Left renal cortex interstitium (tissue), 4 donors: ENCODE measurements at regions not wholly inside any gene's neighbourhood (a gene's known extent, or its start where the extent isn't known, plus 50 kb on each side); places are given as distances from the start of the nearest gene placed in this dataset.
"Not testable (repeated sequence)": the region's sequence is repeated elsewhere in the genome, so short reads cannot be mapped to it uniquely, and the experiment has no call there.

Experiments
- DNase-seq, 4 donors: peaks; one replicate each; pipeline ENCODE4 v3.0.0-alpha.2; 2013; ENCODE audit warnings: low read depth in 4 of 4, low spot score in 2 of 4, missing footprints in 1 of 4

DNA sequence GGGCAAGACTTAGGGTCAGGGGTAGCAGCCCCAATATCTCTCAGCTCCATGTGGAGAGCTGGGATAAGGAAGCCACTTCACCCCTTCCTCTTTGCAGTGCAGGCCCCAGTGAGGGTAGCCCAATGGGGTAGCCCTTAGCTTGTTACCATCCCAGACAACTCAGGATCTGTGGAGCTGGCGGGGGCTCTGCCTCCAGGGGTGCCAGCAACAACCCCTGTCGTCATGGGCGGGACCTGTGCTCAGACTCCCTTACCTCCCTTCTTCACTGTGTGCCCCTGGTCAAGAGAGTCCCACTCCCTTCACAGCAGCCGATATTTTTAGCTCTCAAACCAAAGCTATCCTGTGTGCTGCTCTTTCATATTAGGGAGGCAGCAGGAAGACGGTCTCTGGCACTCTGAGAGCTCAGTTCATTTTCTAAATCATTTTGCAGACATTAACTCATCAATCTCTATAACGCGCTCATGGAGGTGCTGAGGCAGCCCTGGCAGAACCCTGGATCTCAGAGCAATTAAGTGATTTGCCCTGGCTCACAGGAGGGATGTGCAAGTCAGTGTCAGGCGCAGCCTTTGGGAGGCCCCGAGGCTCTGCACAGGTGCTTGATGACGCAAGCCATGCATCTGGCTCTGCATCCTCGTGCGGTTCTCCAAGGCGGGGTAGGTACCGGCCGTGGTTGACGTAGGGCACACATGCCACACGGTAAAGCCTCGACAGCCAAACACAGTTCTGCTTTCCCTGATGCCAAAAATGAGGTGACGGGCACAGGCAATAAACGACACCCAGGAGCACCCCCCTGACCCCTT is 357.6 kb downstream of the SHANK2 start:
- DNase-seq = no peak

DNA sequence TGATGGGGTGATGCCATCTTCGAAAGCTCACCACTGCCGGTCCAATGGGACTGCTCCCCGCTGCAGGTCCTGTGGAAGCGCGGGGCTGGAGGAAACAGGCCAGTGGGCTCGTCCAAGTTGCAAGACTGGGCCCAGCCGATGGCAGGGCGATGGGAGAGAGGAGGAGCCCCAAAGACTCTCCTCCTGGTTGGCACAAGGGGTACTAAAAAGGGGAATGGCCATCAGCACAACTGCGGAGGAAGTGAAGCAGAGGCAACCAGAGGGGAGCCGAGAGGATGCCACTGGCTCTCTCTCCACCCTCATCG is 357.1 kb downstream of the SHANK2 start:
- DNase-seq = no peak

DNA sequence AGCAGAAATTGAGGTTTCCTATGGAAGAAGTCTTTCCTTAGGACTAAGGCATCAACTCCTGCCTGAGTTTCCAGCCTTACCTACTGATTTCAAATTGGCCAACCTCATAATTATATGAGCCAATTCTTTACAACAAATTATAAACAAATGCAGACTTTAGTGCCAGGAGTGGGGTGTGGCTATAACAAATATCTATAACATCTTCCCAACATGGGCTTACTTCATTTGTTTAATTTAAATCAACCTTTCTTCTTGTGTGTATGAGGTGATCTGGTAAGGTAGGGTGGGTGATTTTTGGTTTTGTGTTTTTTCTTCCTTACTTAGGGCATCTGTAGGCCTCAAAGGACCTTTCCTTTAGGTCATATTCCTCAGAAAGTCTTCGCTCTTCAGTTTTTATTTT is 354.9 kb downstream of the SHANK2 start:
- no peak for DNase-seq

DNA sequence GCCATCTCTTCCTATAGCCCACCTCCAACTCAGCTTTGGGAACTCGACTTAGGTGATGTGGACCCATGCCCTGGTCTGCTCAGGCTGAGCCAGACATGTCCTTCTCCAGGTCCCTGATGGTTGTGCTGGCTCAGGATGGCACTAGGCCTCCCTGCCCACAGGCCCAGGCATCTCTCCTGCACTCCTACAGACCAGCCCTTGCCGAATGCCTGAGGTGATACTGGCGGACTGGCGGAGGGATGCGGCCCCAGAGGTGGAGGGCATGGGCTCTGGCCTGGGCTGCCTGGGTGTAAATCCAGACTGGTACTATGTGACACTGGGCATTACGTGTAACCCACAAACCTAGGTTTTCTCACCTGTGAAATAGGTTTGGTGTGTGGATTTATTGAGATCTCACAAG is 352.8 kb downstream of the SHANK2 start:
- no peak for DNase-seq

DNA sequence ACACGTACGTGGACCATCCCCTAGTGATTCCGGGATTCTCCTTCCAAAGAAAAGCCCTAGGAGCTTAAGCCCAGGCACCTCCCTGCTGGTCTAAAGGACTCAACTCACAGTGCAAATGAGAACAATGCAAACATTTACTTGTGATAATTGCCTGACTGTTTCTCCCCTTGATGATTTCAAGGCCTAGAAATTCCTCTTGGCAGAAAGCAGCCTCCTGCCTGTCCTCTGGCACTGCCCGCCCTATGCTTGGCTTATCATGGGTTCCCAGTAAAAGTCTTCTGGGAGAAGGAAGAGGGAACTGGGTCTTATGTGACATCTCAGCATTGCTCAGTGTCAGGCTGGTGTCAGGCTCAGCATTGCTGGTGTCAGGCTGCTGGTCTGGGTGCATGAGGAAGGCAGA is 351.8 kb downstream of the SHANK2 start:
- no peak for DNase-seq

DNA sequence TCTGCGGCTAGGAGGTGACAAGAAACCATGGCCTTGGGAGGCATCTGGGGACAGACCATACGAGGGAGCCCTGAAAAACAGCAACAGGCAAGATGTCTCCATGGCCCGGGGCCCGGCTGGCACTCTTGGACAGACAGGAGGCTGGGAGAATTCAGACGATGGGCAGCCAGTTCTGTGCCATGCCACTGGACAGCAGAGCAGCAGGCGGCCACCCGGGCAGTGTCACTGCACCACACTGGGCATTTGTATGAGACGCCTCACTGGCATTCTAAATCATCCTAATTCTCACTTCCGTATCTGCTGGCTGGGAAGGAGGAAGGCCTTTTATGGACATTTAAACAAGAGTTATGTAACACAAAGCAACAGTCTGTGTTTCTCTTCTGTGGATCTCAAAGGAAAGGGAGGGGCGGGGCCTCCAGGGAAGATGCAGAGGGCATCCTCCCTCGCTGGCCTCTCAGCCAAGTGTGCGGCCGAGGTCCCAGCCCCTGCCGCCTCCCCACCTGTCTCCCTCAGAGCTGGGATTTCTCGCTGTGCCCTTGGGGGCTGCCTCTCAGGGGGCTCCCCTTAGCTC is 350.3 kb downstream of the SHANK2 start:
- no peak for DNase-seq

DNA sequence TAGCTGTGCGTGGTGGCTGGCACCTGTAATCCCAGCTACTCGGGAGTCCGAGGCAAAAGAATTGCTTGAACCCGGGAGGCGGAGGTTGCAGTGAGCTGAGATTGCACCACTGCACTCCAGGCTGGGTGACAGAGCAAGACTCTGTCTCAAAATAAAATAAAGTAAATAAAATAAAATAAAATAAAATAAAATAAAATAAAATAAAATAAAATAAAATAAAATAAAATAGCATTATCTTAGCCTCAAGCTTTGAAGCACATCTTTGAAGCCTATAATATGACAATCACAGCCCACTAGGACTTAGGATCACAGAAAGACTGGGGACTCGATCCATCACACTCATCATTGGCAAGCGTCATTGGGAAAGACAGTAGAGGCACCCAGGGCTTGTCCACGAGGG is 349.1 kb downstream of the SHANK2 start:
- not testable (repeated sequence) for DNase-seq

DNA sequence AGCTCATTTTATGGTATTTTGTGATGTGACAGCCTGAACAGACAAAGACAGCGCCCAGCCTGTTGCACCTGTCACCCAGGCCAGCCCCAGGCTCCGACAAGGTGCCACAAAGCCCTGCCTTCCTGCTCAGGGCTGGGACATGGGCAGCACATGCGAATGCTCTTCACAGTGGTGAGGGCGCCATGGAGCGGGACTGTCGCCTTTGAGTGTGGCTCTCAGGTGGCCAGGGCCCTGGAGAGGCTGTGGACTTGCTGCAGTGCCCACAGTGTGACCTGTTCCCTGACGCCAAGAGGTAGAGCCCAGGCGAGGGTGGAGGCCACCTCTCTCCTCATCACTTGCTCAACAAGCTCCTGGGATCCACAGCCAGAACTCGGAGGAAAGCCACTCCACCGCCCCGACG is 346.3 kb downstream of the SHANK2 start:
- DNase-seq = no peak

DNA sequence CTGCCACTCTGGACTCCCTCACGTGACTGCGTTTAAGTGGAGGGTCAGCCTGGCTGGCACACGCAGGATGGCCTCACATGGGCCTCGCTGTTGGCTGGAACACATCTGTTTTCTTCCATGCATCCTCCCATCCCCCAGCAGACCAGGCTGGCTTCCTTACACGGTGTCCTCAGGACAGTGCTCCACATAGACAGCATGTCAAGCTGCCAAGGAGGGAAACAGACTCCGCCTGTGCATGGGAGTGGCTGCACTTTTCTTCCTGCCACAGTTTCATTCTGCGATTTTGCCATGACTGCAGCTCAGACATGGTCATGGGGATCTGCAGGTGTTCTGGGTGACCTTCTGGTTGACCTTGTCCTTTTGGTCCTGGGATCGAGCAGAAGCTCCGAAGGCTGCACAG is 344.2 kb downstream of the SHANK2 start:
- DNase-seq = no peak

DNA sequence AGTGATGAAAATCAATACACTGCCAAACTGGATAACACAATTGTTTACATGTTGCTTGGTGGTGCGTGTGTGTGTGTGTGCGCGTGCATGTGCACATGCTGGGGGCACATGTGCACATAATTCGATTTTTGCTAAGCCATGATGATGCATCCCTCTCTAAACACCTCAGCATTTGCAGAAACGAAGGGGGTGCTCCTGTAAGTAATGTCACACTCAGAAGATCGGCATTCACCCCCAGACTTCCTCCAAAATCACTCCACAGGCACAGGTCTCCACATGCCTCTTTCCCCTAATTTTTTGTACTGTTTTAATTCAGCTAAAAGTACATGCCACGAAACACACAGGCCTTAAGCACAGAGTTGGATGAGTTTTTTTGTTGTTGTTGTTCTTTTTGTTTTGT is 341.5 kb downstream of the SHANK2 start:
- no peak for DNase-seq

DNA sequence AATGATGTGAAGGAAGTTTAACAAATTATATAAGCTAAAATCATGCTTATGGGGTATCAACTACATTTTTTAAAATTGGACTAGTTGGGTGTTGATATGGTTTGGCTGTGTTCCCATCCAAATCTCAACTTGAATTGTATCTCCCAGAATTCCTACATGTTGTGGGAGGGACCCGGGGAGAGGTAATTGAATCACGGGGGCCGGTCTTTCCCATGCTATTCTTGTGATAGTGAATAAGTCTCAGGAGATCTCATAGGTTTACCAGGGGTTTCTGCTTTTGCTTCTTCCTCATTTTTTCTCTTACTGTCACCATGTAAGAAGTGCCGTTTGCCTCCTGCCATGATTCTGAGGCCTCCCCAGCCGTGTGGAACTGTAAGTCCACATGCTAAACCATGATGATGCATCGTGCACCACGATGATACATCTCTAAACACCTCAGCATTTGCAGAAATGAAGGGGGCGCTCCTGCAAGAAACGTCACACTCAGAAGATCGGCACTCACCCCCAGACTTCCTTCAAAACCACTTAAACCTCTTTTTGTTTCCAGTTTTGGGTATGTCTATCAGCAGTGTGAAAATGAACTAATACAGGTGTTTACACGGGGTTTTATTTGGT is 340.0 kb downstream of the SHANK2 start:
- DNase-seq = no peak

DNA sequence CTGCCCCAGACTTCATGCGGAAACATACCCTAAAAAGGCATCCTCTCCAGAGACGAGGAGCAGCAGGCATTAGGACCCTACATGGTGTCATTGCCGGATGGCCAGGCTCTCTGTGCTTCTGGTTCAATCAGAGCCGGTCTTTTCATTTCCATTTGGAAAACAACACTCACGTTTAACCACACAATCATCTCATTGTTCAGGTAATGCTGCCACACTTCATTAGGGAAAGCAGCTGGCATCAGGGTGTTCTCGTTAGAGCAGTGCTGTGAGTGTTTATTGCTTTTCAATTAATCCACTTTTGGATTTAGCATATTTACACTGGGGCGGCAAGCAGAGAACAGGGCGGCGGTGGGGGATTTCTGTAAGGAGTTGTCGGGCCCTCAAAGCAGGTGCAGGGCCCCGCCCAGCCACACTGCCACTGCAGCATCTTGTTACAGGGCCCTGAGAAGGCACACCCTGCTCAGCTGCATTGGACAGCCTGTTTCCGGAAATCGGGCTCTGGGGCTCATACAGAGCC is 338.6 kb downstream of the SHANK2 start:
- DNase-seq = no peak

DNA sequence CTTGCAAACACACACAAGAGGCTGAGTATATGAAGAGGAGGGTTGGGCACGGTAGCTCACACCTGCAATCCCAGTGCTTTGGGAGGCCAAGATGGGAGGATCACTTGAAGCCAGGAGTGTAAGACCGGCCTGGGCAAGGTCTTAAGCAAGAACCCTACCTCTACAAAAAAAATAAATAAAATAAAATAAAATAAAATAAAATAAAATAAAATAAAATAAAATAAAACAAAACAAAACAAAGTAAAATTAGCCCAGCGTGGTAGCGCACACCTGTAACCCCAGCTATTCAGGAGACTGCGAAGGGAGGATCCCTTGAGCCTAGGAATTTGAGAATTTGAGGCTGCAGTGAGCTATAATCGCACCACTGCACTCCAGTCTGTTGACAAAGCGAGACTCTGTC is 337.9 kb downstream of the SHANK2 start:
- no peak for DNase-seq

DNA sequence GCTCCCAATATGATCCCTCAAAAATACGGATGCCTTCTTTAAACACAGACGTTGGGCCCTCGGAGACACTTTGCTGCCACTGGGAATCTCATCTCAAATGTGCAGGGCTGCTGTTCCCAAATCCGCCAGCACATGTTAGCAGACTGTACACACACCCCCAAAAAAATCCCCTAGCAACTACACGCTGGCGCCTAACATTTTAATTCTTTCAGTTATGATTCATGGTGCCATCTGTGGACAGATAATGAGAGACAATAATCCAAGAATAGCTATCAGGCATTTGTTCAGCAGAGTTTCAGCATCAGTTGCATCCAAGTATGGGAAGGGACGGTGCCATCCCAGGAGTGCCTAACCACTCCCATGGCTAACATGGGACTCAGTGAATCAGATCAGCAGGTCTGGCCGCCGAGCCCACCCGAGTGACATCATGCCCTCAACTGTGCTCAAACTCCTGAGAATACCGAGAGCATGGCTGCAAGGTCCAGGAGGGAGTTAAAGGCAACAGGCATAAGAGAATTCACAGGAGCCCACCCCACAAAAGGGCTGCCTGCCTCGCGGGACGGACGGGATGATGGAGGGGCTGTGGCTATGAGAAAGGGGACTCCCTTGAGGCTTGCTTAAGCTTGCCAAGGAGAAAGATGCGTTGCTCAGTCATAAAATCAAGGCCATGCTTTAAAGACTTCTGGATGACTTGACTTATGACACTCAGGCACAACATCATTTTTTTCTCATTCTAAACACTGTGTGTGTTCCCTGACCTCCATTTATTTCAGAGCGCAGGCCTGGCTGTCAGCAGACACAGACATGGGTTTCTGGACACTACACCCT is 337.0 kb downstream of the SHANK2 start:
- DNase-seq = no peak

DNA sequence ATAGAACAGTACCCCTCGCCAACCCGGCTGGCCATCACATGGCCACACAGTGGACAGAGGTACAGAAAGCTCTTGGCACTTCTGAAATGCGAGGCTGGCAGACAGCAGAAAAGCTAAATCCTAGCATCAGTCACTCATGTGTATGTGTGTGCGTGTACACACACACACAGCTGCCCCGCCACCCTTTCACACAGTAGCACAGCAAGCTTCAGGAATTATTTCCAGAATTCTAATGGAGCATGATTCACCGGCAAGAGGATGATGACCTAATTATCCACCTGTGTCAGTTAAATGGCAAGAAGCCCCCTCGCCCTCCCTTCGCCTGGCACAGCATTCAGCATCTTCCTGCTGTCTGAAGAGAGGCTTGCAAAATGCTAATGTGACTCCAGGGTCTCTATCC is 336.0 kb downstream of the SHANK2 start:
- DNase-seq = no peak

DNA sequence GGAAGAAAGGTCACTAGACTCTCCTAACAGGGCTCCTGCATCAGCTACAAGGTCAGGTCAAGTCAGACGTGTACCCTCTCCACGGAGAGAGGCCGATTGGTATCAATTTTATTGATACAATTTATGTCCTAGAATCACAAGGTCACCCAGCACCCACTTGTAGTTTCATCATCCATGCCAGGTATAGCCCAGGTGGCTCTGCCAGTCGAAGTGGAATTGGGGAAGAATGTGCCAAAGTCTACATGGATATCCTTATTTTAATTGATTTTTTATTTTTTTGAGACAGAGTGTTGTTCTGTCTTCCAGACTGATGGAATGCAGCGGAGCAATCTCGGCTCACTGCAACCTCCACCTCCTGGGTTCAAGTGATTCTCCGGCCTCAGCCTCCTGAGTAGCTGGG is 334.1 kb downstream of the SHANK2 start:
- no peak for DNase-seq

DNA sequence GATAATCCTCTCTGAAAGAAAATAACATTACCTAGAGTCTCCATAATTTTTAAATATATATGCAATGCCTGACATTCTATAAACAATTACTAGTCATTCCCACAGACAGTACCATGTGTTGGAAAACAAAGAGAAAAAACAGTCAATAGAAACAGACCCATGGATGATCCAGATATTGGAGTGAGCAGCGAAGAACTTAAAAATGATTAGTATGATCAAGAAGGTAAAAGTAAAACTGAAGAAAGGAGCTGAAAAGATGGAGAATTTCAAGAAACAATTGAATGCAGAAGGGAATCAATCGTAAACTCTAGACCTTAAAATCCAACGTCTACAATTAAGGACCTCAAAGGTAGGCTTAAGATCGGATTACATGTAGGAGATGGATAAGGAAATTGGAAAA is 330.6 kb downstream of the SHANK2 start:
- no peak for DNase-seq

DNA sequence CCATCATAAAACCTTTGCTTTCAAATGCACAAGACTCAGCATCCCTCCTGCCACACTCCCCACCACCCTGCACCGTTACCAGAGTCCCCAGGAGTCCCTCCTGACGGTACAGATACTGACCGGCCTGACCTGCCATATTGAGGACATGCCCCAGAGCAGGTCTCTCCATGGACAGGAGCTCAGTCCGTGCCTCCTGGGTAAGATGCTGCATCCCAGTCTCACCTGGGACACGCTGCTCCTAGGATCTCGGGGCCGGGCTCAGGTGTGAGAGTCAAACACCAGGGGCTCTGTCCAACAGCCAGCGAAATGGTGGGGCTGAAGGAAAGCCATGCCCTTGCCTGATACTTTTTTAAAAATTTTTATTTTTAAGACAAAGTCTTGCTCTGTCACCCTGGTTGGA is 328.3 kb downstream of the SHANK2 start:
- no peak for DNase-seq

DNA sequence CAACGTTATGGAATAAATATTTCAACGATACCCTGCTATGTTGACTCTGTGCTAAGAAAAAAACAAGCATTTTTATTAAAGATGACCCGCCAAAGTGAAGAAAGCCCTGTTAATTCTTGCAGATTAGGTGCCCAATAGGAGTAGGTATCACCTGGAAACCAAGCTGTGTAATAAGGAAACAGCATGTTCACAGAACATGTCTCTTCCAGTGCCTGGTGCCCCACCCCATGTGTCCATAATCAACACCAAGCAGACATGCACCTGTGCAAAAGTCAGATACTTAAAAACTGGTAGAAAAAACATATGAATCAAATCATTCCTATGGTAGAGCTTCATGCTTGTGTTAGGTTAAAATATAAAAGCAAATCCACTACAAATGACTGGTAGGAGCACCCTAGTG is 327.1 kb downstream of the SHANK2 start:
- no peak for DNase-seq

DNA sequence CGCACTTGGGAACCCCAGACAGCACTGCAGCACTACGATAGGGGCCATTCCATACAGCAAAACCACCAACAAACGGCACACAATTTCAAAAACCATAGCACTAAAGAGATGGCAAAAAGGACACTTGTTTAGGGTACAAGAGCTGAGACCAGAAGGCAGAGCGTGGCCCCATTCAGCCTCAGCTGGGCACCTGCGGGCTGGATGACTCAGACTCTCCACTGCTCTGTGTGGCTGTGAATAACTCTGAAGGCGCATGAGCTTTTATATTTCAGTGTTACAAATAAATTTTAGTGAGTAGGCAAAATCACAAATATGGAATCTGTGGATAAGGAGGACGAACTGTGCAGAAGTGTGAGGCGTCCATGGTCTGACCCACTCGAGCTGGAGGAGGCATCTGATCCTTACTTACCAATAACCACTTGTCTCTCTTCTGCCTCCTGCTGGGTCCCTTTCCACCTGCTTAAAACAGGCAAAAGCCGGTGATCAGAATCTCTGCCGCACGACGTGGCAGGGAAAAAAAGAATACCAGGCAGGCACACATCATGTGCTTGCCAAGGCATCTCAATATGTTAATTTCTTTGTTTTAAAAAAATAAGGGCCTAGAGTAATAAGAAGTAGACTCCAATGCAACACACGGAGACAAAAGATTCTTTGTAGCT is 325.7 kb downstream of the SHANK2 start:
- no peak for DNase-seq
